GM06990 (cell line): ENCODE measurements at regions not wholly inside any gene's neighbourhood (a gene's known extent, or its start where the extent isn't known, plus 50 kb on each side); places are given as distances from the start of the nearest gene placed in this dataset.

Experiments used
- DNase-seq: peaks from one replicate; pipeline ENCODE4 v3.0.0-alpha.2; 2011; ENCODE audit not compliant: insufficient read length; ENCODE audit errors: extremely low read depth
- H3K27me3 ChIP-seq: replicated peaks from 2 replicates; pipeline ENCODE4 v1.6.0; 2011; ENCODE audit warnings: low read length; ENCODE audit not compliant: control insufficient read depth, insufficient read depth
- H3K36me3 ChIP-seq: 2 replicates; pipeline ENCODE4 v1.5.1; 2011; ENCODE audit warnings: low read length; ENCODE audit not compliant: control insufficient read depth, insufficient read depth
- H3K4me3 ChIP-seq: replicated peaks from 2 replicates; pipeline ENCODE4 v1.5.1; 2011; ENCODE audit warnings: low read depth, mild to moderate bottlenecking, control low read depth, low read length
- TF ChIP-seq, protein P1 (sequence below): IDR thresholded peaks from 2 replicates; pipeline ENCODE4 v1.5.1; 2011; ENCODE audit warnings: low read length, control low read depth, mild to moderate bottlenecking, inconsistent platforms; ENCODE audit not compliant: insufficient read depth, poor library complexity, severe bottlenecking

DNA sequence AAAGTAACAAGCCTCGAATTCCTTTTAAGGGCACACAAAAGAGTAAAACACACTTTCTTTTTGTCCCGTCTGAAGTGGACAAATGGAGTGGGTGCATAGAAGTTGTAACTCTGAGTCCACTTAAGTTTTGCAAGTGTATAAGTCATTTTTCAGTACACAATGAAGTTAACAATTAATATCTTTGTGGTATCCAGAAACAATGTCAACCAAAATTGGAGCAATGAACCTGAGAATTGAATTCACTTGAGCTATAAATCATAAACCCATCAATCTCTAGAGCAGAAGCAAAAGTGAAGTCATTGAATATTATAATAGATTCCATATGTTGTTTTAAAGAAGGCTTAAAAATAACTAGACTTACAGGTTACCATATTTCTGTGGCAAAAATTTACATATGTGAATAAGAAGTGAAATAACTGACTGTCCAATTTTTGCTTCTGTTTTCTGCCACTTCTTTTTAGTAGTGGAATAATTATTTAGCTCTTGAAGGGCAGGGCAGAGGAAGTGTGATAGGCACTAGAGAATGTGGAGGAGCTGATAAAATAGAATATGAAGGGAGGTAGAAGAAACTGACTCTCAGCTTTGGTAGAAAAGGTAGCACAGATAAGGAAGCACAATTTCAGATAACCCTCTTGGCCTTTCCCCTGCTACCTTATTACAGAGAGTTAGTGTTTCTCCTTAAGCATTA lies 73.9 kb upstream of the RGL1 start:
- no peak for DNase-seq
- Histone ChIP-seq H3K36me3 (no peaks in the 10 kb centered on the region), H3K4me3 (no peak overlapping the region), H3K27me3 (no peaks in the 10 kb centered on the region)
- TF ChIP-seq, protein P1, sequence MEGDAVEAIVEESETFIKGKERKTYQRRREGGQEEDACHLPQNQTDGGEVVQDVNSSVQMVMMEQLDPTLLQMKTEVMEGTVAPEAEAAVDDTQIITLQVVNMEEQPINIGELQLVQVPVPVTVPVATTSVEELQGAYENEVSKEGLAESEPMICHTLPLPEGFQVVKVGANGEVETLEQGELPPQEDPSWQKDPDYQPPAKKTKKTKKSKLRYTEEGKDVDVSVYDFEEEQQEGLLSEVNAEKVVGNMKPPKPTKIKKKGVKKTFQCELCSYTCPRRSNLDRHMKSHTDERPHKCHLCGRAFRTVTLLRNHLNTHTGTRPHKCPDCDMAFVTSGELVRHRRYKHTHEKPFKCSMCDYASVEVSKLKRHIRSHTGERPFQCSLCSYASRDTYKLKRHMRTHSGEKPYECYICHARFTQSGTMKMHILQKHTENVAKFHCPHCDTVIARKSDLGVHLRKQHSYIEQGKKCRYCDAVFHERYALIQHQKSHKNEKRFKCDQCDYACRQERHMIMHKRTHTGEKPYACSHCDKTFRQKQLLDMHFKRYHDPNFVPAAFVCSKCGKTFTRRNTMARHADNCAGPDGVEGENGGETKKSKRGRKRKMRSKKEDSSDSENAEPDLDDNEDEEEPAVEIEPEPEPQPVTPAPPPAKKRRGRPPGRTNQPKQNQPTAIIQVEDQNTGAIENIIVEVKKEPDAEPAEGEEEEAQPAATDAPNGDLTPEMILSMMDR, result no peak

DNA sequence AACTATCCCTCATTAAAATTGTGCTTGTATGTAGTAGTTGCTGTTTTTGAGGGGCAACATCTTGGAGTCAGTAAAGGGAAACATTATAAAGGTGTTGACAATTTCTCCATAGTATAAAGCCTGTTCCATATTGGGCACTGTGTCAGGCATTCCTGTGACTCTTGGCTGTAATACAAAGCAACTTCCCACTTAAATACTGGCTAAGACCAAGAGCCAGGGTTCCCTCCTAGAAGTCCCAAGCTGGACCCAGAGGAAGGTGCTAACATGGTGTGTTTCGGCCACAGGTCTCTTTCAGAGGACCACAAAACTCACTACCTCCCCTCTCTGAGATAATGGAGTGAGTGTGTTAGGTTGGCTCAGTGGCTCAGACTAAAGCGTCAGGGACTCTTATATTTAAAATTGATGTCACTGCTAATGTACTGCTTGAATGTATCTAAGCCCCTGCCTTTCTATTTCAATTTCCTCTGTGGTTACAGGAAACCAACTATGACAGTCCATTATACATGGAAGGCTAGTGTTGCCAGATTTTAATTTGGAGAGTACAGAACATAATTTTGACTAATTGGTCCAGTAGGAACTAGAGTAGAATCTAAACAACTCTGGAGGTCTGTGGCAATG lies 74.7 kb upstream of the RGL1 start:
- no peaks in the 10 kb centered on the region for H3K27me3 ChIP-seq
- TF ChIP-seq, protein P1, result no peak
- DNase-seq, result no peak
- no peak overlapping the region for H3K4me3 ChIP-seq
- no peaks in the 10 kb centered on the region for H3K36me3 ChIP-seq

DNA sequence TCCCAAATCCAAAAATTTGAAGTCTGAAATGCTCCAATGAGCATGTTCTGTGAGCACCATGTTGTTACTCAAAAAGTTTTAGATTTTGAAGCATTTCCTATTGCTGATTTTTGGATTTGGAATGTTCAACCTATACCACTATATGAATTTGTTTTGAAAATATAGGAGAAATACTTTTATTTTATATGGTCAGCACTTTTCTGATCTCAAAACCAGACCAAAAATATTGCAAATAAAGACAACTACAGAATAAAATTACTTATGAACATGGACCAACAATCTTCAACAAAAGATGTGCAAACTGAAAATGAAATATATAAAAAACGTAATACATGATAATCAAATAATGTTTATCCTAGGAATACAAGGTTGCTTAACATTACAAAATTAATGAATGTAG lies 73.7 kb upstream of the APOBEC4 start:
- no peaks in the 10 kb centered on the region for H3K36me3 ChIP-seq
- H3K27me3 ChIP-seq, result no peaks in the 10 kb centered on the region
- no peak overlapping the region for H3K4me3 ChIP-seq
- TF ChIP-seq, protein P1, result no peak
- no peak for DNase-seq

DNA sequence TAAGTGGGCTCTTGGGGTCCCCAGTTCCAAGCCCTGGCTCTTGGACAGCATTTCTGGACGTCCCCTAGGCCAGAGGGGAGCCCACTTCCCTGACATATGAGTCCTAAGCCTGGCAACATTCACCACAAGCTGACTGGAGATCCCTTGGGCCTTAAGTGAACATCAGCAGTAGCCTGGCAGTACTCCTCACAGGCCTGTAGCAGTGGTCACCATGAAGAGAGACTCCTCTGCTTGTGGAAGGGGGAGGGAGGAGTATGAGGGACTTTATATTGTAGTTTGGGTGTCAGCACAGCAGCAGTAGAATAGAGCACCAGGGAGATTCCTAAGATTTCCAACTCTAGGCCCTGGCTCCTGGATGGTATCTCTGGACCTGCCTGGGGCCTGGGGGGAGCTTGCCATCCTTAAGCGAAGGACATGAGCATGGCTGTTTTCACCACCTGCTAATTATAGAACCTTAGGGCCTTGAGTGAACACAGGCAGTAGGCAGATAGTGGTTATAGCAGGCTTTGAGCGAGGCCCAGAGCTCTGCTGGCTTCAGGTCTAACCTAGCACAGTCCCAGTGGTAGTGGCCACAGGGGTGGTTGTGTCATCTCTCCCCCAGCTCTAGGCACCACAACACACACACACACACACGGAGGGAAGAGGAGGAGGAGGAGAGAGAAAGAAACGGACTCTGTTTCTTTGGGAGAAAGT lies 71.4 kb upstream of the APOBEC4 start:
- TF ChIP-seq, protein P1, result no peak
- DNase-seq, result no peak
- no peaks in the 10 kb centered on the region for H3K27me3 ChIP-seq

DNA sequence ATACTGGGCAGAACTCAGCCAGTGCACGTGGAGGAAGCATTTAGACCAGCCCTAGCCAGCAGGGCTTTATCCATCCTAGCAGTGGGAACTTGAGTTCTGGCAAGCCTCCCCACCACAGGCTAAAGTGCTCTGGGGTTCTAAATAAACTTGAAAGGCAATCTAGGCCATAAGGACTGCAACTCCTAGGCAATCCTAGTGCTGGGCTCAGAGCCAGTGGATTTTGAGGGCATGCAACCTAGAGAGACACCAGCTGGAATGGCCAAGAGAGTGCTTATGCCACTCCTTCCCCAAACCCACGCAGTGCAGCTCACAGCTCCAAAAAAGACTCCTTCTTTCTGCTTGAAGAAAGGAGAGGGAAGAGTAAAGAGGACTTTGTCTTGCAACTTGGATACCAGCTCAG lies 70.5 kb upstream of the APOBEC4 start:
- DNase-seq, result no peak
- no peaks in the 10 kb centered on the region for H3K36me3 ChIP-seq
- H3K4me3 ChIP-seq, result no peak overlapping the region
- TF ChIP-seq, protein P1, result no peak
- H3K27me3 ChIP-seq, result no peaks in the 10 kb centered on the region

More for the DNA sequence above, 71.4 kb upstream of the APOBEC4 start:
- Histone ChIP-seq H3K36me3 (no peaks in the 10 kb centered on the region), H3K4me3 (no peak overlapping the region)
